K562 (cell line): ENCODE measurements at regions not wholly inside any gene's neighbourhood (a gene's known extent, or its start where the extent isn't known, plus 50 kb on each side); places are given as distances from the start of the nearest gene placed in this dataset.

ENCODE experiments used
- CEBPB ChIP-seq: fragments of 450-650 bp; IDR thresholded peaks from 2 replicates; pipeline ENCODE4 v1.6.1; 2016; ENCODE audit warnings: missing genetic modification characterization, missing compliant biosample characterization
- ELF2 ChIP-seq: fragments of 250-450 bp; sonication (Bioruptor Pico); IDR thresholded peaks from 2 replicates; pipeline ENCODE4 v1.5.0; 2021; ENCODE audit warnings: mild to moderate bottlenecking
- ETV5 ChIP-seq: sonication (generic); formaldehyde crosslinking; IDR thresholded peaks from 2 replicates; pipeline ENCODE4 v1.4.0; 2020; ENCODE audit warnings: low read depth, mild to moderate bottlenecking, missing genetic modification reagents
- EZH2 ChIP-seq: IDR thresholded peaks from 2 replicates; pipeline ENCODE4 v1.6.1; 2012; ENCODE audit warnings: low read depth, mild to moderate bottlenecking, inconsistent platforms, low read length, borderline replicate concordance
- MXI1 ChIP-seq: IDR thresholded peaks from 2 replicates; pipeline ENCODE4 v1.6.1; 2011; ENCODE audit warnings: low read depth, mild to moderate bottlenecking, improper control_type of control experiment, low read length
- POLR2A ChIP-seq: fragments of 450-650 bp; conservative IDR thresholded peaks from 2 replicates; pipeline ENCODE4 v1.6.1; 2016
- RFX5 ChIP-seq: IDR thresholded peaks from 2 replicates; pipeline ENCODE4 v1.6.1; 2011; ENCODE audit warnings: low read depth, mild to moderate bottlenecking, improper control_type of control experiment, low read length
- TARDBP ChIP-seq: fragments of 450-650 bp; IDR thresholded peaks from 2 replicates; pipeline ENCODE4 v1.6.1; 2016
- TCF7 ChIP-seq: sonication (generic); IDR thresholded peaks from 2 replicates; pipeline ENCODE4 v1.6.1; 2016; ENCODE audit warnings: antibody characterized with exemption, borderline replicate concordance
- YY1 ChIP-seq, 3 experiments: IDR thresholded peaks; 2 replicates each; pipeline ENCODE4 v1.6.1; 2011; ENCODE audit warnings: low read length in 2 of 3, mild to moderate bottlenecking in 2 of 3, moderate library complexity in 2 of 3, borderline replicate concordance in 1 of 3, control low read depth in 1 of 3, low read depth in 1 of 3; ENCODE audit not compliant: insufficient read depth in 3 of 3, insufficient replicate concordance in 2 of 3, control insufficient read depth in 1 of 3, insufficient read length in 1 of 3; ENCODE audit errors: extremely low read depth in 1 of 3
- TF ChIP-seq, protein P1 (sequence below): fragments of 150-350 bp; conservative IDR thresholded peaks from 2 replicates; pipeline ENCODE4 v1.6.1; 2014; ENCODE audit warnings: low read length
- TF ChIP-seq, protein P2 (sequence below), 2 experiments: fragments of 450-650 bp in 1 of 2; sonication (generic) in 1 of 2; formaldehyde crosslinking; conservative IDR thresholded peaks; 2 replicates each; pipeline versions ENCODE4 v1.4.0 to v1.8.1; 2020 to 2022; ENCODE audit warnings: mild to moderate bottlenecking in 1 of 2, missing genetic modification reagents in 1 of 2
- TF ChIP-seq, protein P3 (sequence below), 3 experiments: IDR thresholded peaks in 2 of 3; conservative IDR thresholded peaks in 1 of 3; 2 replicates each; pipeline ENCODE4 v1.5.1; 2011 to 2012; ENCODE audit warnings: low read length in 3 of 3, mild to moderate bottlenecking in 3 of 3, control low read depth in 2 of 3, improper control_type of control experiment in 1 of 3, inconsistent platforms in 1 of 3, low read depth in 1 of 3, mixed read lengths in 1 of 3, moderate library complexity in 1 of 3; ENCODE audit not compliant: insufficient read depth in 2 of 3
- TF ChIP-seq, protein P4 (sequence below), 2 experiments: fragments of 150-350 bp in 1 of 2; IDR thresholded peaks; 2 replicates each; pipeline ENCODE4 v1.6.1; 2012 to 2016; ENCODE audit warnings: low read depth in 2 of 2, low read length in 2 of 2, mild to moderate bottlenecking in 1 of 2, moderate library complexity in 1 of 2

DNA sequence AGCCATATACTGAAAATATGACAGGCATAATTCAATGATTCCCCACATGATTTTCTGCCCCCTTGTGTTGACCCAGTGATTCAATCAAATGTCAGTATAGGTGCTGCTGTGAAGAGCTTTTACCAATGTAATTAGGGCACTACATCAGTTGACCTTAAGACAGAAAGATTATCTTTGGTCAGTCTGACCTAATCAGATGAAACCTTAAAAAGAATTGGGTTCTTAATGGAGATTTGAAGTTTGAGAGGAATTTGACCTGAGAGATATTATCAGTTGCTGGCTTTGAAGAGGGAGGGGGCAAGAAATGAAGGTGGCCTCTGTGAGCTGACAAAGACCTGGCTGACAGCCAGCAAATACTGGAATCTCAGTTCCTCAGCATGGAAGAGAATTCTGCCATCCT is 358.7 kb upstream of the CA10 start:
- TF ChIP-seq RFX5 (no peak), ETV5 (CRISPR knock-in tag) (no peak), EZH2 (no peak), CEBPB (tag) (no peak), ELF2 (CRISPR knock-in tag) (no peak), TCF7 (no peak), POLR2A (no peak), TARDBP (no peak), MXI1 (no peak), YY1 (IDR thresholded peaks at IDR 0.05; ENCODE audit: borderline replicate concordance in 1 of 3, control insufficient read depth in 1 of 3, extremely low read depth in 1 of 3, insufficient read depth in 3 of 3, insufficient read length in 1 of 3, insufficient replicate concordance in 2 of 3, low read depth in 1 of 3, low read length in 2 of 3) (no peak)
- TF ChIP-seq, protein P1, sequence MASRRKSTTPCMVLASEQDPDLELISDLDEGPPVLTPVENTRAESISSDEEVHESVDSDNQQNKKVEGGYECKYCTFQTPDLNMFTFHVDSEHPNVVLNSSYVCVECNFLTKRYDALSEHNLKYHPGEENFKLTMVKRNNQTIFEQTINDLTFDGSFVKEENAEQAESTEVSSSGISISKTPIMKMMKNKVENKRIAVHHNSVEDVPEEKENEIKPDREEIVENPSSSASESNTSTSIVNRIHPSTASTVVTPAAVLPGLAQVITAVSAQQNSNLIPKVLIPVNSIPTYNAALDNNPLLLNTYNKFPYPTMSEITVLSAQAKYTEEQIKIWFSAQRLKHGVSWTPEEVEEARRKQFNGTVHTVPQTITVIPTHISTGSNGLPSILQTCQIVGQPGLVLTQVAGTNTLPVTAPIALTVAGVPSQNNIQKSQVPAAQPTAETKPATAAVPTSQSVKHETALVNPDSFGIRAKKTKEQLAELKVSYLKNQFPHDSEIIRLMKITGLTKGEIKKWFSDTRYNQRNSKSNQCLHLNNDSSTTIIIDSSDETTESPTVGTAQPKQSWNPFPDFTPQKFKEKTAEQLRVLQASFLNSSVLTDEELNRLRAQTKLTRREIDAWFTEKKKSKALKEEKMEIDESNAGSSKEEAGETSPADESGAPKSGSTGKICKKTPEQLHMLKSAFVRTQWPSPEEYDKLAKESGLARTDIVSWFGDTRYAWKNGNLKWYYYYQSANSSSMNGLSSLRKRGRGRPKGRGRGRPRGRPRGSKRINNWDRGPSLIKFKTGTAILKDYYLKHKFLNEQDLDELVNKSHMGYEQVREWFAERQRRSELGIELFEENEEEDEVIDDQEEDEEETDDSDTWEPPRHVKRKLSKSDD = no peak
- TF ChIP-seq, protein P2, sequence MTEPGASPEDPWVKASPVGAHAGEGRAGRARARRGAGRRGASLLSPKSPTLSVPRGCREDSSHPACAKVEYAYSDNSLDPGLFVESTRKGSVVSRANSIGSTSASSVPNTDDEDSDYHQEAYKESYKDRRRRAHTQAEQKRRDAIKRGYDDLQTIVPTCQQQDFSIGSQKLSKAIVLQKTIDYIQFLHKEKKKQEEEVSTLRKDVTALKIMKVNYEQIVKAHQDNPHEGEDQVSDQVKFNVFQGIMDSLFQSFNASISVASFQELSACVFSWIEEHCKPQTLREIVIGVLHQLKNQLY (CRISPR knock-in tag; conservative IDR thresholded peaks at IDR 0.05) = no peak
- TF ChIP-seq, protein P3, sequence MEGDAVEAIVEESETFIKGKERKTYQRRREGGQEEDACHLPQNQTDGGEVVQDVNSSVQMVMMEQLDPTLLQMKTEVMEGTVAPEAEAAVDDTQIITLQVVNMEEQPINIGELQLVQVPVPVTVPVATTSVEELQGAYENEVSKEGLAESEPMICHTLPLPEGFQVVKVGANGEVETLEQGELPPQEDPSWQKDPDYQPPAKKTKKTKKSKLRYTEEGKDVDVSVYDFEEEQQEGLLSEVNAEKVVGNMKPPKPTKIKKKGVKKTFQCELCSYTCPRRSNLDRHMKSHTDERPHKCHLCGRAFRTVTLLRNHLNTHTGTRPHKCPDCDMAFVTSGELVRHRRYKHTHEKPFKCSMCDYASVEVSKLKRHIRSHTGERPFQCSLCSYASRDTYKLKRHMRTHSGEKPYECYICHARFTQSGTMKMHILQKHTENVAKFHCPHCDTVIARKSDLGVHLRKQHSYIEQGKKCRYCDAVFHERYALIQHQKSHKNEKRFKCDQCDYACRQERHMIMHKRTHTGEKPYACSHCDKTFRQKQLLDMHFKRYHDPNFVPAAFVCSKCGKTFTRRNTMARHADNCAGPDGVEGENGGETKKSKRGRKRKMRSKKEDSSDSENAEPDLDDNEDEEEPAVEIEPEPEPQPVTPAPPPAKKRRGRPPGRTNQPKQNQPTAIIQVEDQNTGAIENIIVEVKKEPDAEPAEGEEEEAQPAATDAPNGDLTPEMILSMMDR (IDR thresholded peaks at IDR 0.05 in 2 of 3, conservative IDR thresholded peaks at IDR 0.05 in 1 of 3; ENCODE audit: insufficient read depth in 2 of 3, low read depth in 1 of 3, low read length in 3 of 3) = no peak
- TF ChIP-seq, protein P4, sequence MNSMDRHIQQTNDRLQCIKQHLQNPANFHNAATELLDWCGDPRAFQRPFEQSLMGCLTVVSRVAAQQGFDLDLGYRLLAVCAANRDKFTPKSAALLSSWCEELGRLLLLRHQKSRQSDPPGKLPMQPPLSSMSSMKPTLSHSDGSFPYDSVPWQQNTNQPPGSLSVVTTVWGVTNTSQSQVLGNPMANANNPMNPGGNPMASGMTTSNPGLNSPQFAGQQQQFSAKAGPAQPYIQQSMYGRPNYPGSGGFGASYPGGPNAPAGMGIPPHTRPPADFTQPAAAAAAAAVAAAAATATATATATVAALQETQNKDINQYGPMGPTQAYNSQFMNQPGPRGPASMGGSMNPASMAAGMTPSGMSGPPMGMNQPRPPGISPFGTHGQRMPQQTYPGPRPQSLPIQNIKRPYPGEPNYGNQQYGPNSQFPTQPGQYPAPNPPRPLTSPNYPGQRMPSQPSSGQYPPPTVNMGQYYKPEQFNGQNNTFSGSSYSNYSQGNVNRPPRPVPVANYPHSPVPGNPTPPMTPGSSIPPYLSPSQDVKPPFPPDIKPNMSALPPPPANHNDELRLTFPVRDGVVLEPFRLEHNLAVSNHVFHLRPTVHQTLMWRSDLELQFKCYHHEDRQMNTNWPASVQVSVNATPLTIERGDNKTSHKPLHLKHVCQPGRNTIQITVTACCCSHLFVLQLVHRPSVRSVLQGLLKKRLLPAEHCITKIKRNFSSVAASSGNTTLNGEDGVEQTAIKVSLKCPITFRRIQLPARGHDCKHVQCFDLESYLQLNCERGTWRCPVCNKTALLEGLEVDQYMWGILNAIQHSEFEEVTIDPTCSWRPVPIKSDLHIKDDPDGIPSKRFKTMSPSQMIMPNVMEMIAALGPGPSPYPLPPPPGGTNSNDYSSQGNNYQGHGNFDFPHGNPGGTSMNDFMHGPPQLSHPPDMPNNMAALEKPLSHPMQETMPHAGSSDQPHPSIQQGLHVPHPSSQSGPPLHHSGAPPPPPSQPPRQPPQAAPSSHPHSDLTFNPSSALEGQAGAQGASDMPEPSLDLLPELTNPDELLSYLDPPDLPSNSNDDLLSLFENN (IDR thresholded peaks at IDR 0.05; ENCODE audit: low read depth in 2 of 2, low read length in 2 of 2) = no peak
